ENCODE measurements at regions not wholly inside any gene's neighbourhood (a gene's known extent, or its start where the extent isn't known, plus 50 kb on each side); places are given as distances from the start of the nearest gene placed in this dataset.

GRCh38 chr2:59816075-59816474 is 737.4 kb downstream of the BCL11A start:
- TF ChIP-seq CTCF (IDR thresholded peaks at IDR 0.05): no peak
- no peak for TF ChIP-seq EP300 (IDR thresholded peaks at IDR 0.05; ENCODE audit: low read depth)

Measured in transverse colon (tissue), 3 donors.